Hematopoietic multipotent progenitor cell treated with erythropoietin and hydrocortisone succinate and interleukin-3 and kit ligand, for 15 days (in vitro differentiated cells): ENCODE measurements at regions not wholly inside any gene's neighbourhood (a gene's known extent, or its start where the extent isn't known, plus 50 kb on each side); places are given as distances from the start of the nearest gene placed in this dataset.

ENCODE experiments used
- DNase-seq: peaks from one replicate; pipeline ENCODE4 v3.0.0-alpha.2; 2015; ENCODE audit warnings: low spot score

- DNase-seq = no peak
These were observed 773.0 kb downstream of the MTRR start for GRCh38 chr5:8641786-8642505.

GRCh38 chr5:8644377-8644776 is 775.4 kb downstream of the MTRR start:
- no peak for DNase-seq

GRCh38 chr5:8647111-8647510 is 778.2 kb downstream of the MTRR start:
- DNase-seq = no peak

- DNase-seq = no peak
These were observed 781.2 kb downstream of the MTRR start for GRCh38 chr5:8650186-8650585.

GRCh38 chr5:8660133-8660893 is 791.4 kb downstream of the MTRR start:
- DNase-seq = no peak

- no peak for DNase-seq
These were observed 794.4 kb downstream of the MTRR start for GRCh38 chr5:8663374-8663773.

GRCh38 chr5:8675182-8675581 is 806.2 kb downstream of the MTRR start:
- DNase-seq = no peak

- no peak for DNase-seq
These were observed 807.7 kb downstream of the MTRR start for GRCh38 chr5:8676695-8677094.

GRCh38 chr5:8682381-8682780 is 813.4 kb downstream of the MTRR start:
- no peak for DNase-seq

- no peak for DNase-seq
These were observed 814.5 kb downstream of the MTRR start for GRCh38 chr5:8683496-8683895.

GRCh38 chr5:8685704-8686103 is 816.8 kb downstream of the MTRR start:
- DNase-seq = no peak

GRCh38 chr5:8686707-8687106 is 817.8 kb downstream of the MTRR start:
- no peak for DNase-seq

- DNase-seq = no peak
These were observed 820.8 kb downstream of the MTRR start for GRCh38 chr5:8689773-8690172.

GRCh38 chr5:8691221-8691620 is 822.3 kb downstream of the MTRR start:
- DNase-seq = no peak

GRCh38 chr5:8693341-8693844 is 824.4 kb downstream of the MTRR start:
- no peak for DNase-seq

- DNase-seq = no peak
These were observed 825.6 kb downstream of the MTRR start for GRCh38 chr5:8694545-8694944.

- no peak for DNase-seq
These were observed 827.2 kb downstream of the MTRR start for GRCh38 chr5:8695902-8696845.

GRCh38 chr5:8700222-8700621 is 831.3 kb downstream of the MTRR start:
- DNase-seq = no peak

GRCh38 chr5:8700671-8701070 is 831.7 kb downstream of the MTRR start:
- DNase-seq = no peak

GRCh38 chr5:8701251-8701650 is 832.3 kb downstream of the MTRR start:
- no peak for DNase-seq

- no peak for DNase-seq
These were observed 835.4 kb downstream of the SEMA5A start for GRCh38 chr5:8710426-8710930.

- no peak for DNase-seq
These were observed 831.7 kb downstream of the SEMA5A start for GRCh38 chr5:8714198-8714597.
